ENCODE measurements at regions not wholly inside any gene's neighbourhood (a gene's known extent, or its start where the extent isn't known, plus 50 kb on each side); places are given as distances from the start of the nearest gene placed in this dataset.

GRCh38 chr1:72620453-72620852, 338.1 kb upstream of the NEGR1 start:
- no peak for TF ChIP-seq GATA3 (IDR thresholded peaks at IDR 0.05; ENCODE audit: low read depth, low read length)
- no peak for TF ChIP-seq GATA2 (IDR thresholded peaks at IDR 0.05; ENCODE audit: low read depth, low read length)

Data from SH-SY5Y (cell line).